Keratinocyte (primary cell): ENCODE measurements at regions not wholly inside any gene's neighbourhood (a gene's known extent, or its start where the extent isn't known, plus 50 kb on each side); places are given as distances from the start of the nearest gene placed in this dataset.

Source experiments
- DNase-seq: peaks from one replicate; pipeline ENCODE4 v3.0.0-alpha.2; 2011; ENCODE audit warnings: low read depth, missing footprints, low spot score
- FAIRE-seq: peaks from 2 replicates; lab custom pipeline; 2011; peaks lifted over from hg19 to GRCh38; lab: Jason Lieb, UNC
- H2AFZ ChIP-seq: 2 replicates; pipeline ENCODE4 v1.6.0; 2012; ENCODE audit warnings: low read length, control low read depth, inconsistent platforms; ENCODE audit not compliant: control insufficient read depth
- H3K27ac ChIP-seq: 2 replicates; pipeline ENCODE4 v1.5.1; 2011; ENCODE audit warnings: low read length; ENCODE audit not compliant: control insufficient read depth, insufficient read depth
- H3K27me3 ChIP-seq: 3 replicates; pipeline ENCODE4 v1.6.0; 2011; ENCODE audit warnings: low read length; ENCODE audit not compliant: control insufficient read depth, insufficient read depth; ENCODE audit errors: extremely low read depth
- H3K36me3 ChIP-seq, 2 experiments: 2 replicates in 1 of 2; 3 replicates in 1 of 2; pipeline ENCODE4 v1.5.1; 2011; ENCODE audit warnings: low read length in 2 of 2, mild to moderate bottlenecking in 1 of 2; ENCODE audit not compliant: control insufficient read depth in 2 of 2, insufficient read depth in 2 of 2; ENCODE audit errors: extremely low read depth in 1 of 2
- H3K4me1 ChIP-seq: 3 replicates; pipeline ENCODE4 v1.5.1; 2011; ENCODE audit warnings: low read length; ENCODE audit not compliant: control insufficient read depth, insufficient read depth; ENCODE audit errors: extremely low read depth
- H3K4me2 ChIP-seq: 3 replicates; pipeline ENCODE4 v1.6.0; 2011; ENCODE audit warnings: low read depth, low read length; ENCODE audit not compliant: control insufficient read depth, insufficient read depth; ENCODE audit errors: extremely low read depth
- H3K4me3 ChIP-seq, 3 experiments: fragments of 200-600 bp in 1 of 3; sonication (generic) in 1 of 3; 2 replicates in 2 of 3; 3 replicates in 1 of 3; pipeline ENCODE4 v1.5.1; 2011 to 2016; ENCODE audit warnings: low read length in 3 of 3, mild to moderate bottlenecking in 3 of 3, control low read depth in 2 of 3, inconsistent platforms in 1 of 3, low read depth in 1 of 3, mixed read lengths in 1 of 3, mixed run types in 1 of 3, moderate library complexity in 1 of 3; ENCODE audit not compliant: control insufficient read depth in 2 of 3, insufficient read depth in 2 of 3; ENCODE audit errors: extremely low read depth in 1 of 3
- H3K79me2 ChIP-seq: 2 replicates; pipeline ENCODE4 v1.6.0; 2012; ENCODE audit warnings: low read length; ENCODE audit not compliant: control insufficient read depth, insufficient read depth
- H3K9ac ChIP-seq: 3 replicates; pipeline ENCODE4 v1.6.0; 2011; ENCODE audit warnings: low read length; ENCODE audit not compliant: control insufficient read depth, insufficient read depth; ENCODE audit errors: extremely low read depth
- H3K9me1 ChIP-seq: 3 replicates; pipeline ENCODE4 v1.6.0; 2011; ENCODE audit warnings: low read length; ENCODE audit not compliant: control insufficient read depth, insufficient read depth; ENCODE audit errors: extremely low read depth
- H3K9me3 ChIP-seq: 2 replicates; pipeline ENCODE4 v1.5.1; 2012; ENCODE audit warnings: low read depth, low read length; ENCODE audit not compliant: control insufficient read depth
- H4K20me1 ChIP-seq: 3 replicates; pipeline ENCODE4 v1.6.0; 2011; ENCODE audit warnings: low read length; ENCODE audit not compliant: control insufficient read depth, insufficient read depth; ENCODE audit errors: extremely low read depth
- EZH2 ChIP-seq: IDR thresholded peaks from one replicate; pipeline ENCODE4 v1.6.1; 2012; ENCODE audit warnings: inconsistent platforms, mild to moderate bottlenecking, low read length, moderate library complexity
- dilution Hi-C: fragments of 300-500 bp; cut with MboI; formaldehyde crosslinking; loops from one replicate; pipeline ENCODE4 v1.7.0; 2020; ENCODE audit warnings: low sequenced_read_pairs; ENCODE audit not compliant: extremely low pct_ligation_motif_present
- TF ChIP-seq, protein P1 (sequence below), 3 experiments: IDR thresholded peaks in 1 of 3; conservative IDR thresholded peaks in 1 of 3; optimal IDR thresholded peaks in 1 of 3; 2 replicates in 2 of 3; 3 replicates in 1 of 3; pipeline versions ENCODE3 to v1.5.1; 2011; ENCODE audit warnings: low read length in 3 of 3, mild to moderate bottlenecking in 3 of 3, moderate library complexity in 2 of 3, control low read depth in 1 of 3, inconsistent platforms in 1 of 3; ENCODE audit not compliant: insufficient read depth in 2 of 3; ENCODE audit errors: extremely low read depth in 1 of 3

DNA sequence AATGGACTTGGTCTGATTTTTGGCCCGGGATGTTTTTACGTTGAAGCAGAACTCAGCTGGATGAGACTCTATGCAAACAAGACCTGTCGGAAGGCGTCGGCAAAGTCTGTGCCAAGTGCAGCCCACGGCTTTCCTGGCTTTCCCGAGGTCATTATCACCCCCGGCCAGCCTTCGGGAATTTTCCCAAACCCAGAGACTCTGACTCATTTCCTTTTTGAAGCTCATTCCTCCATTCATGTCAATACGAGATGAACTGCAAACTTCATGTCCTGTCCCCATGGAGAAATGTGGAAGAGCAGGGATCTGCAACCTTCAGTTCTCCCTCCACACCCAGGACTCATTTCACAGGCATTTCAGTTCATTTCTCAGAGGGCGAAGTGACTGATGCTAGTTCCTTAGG lies 95.3 kb downstream of the IRX2 start:
- H3K4me3 ChIP-seq: peak overlapping the region in 1 of 3 experiments; percentile 23
- H3K27me3 ChIP-seq: no peaks in the 10 kb centered on the region
- H3K9me1 ChIP-seq: no peaks in the 10 kb centered on the region
- FAIRE-seq: peak; percentile 69
- TF ChIP-seq, protein P1, sequence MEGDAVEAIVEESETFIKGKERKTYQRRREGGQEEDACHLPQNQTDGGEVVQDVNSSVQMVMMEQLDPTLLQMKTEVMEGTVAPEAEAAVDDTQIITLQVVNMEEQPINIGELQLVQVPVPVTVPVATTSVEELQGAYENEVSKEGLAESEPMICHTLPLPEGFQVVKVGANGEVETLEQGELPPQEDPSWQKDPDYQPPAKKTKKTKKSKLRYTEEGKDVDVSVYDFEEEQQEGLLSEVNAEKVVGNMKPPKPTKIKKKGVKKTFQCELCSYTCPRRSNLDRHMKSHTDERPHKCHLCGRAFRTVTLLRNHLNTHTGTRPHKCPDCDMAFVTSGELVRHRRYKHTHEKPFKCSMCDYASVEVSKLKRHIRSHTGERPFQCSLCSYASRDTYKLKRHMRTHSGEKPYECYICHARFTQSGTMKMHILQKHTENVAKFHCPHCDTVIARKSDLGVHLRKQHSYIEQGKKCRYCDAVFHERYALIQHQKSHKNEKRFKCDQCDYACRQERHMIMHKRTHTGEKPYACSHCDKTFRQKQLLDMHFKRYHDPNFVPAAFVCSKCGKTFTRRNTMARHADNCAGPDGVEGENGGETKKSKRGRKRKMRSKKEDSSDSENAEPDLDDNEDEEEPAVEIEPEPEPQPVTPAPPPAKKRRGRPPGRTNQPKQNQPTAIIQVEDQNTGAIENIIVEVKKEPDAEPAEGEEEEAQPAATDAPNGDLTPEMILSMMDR (optimal IDR thresholded peaks at IDR 0.05 in 1 of 3, IDR thresholded peaks at IDR 0.05 in 1 of 3, conservative IDR thresholded peaks at IDR 0.05 in 1 of 3; ENCODE audit: extremely low read depth in 1 of 3, insufficient read depth in 2 of 3, low read length in 3 of 3): no peak
- TF ChIP-seq EZH2: no peak
- no peak for DNase-seq
- no peak overlapping the region for H3K9ac ChIP-seq
- H3K4me1 ChIP-seq: peaks cover 31% of the 10 kb centered on the region
- no peak overlapping the region for H2AFZ ChIP-seq
- no peaks in the 10 kb centered on the region for H3K9me3 ChIP-seq
- H3K79me2 ChIP-seq: no peaks in the 10 kb centered on the region
- peak overlapping the region; percentile 59 for H3K4me2 ChIP-seq
- no peaks in the 10 kb centered on the region for H4K20me1 ChIP-seq
- no peak overlapping the region for H3K27ac ChIP-seq
- H3K36me3 ChIP-seq: no peaks in the 10 kb centered on the region
- dilution Hi-C loops: no loop called here

DNA sequence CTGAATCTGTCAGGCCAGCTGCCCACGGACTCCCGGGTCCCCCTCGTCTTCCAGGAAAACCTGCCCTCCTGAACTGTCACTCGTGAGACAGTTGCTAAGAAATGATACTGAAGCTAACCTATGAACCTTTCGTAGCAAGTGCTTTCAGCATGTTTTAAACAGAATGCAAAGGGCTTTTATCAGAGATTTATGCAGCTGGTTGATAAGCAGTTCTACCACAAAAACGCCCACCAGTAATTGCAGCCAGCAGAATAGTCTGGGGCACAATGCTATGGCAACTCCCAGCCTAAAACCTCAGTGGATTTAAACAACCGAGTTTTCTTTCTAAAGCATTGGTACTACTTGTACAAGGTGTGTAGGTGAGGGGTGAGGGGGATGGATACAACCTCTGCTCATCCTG lies 97.5 kb downstream of the IRX2 start:
- FAIRE-seq (no peak), DNase-seq (no peak)
- Histone ChIP-seq H3K79me2 (no peaks in the 10 kb centered on the region), H2AFZ (no peak overlapping the region), H3K27ac (no peak overlapping the region), H3K4me1 (peaks cover 25% of the 10 kb centered on the region), H3K9me3 (no peaks in the 10 kb centered on the region), H3K9me1 (no peaks in the 10 kb centered on the region), H3K4me2 (no peak overlapping the region), H3K27me3 (no peaks in the 10 kb centered on the region), H3K36me3 (no peaks in the 10 kb centered on the region), H4K20me1 (no peaks in the 10 kb centered on the region), H3K9ac (no peak overlapping the region), H3K4me3 (no peak overlapping the region)
- dilution Hi-C loops: no loop called here
- no peak for TF ChIP-seq EZH2
- TF ChIP-seq, protein P1 (optimal IDR thresholded peaks at IDR 0.05 in 1 of 3, IDR thresholded peaks at IDR 0.05 in 1 of 3, conservative IDR thresholded peaks at IDR 0.05 in 1 of 3; ENCODE audit: extremely low read depth in 1 of 3, insufficient read depth in 2 of 3, low read length in 3 of 3): no peak
